Endothelial cell of umbilical vein (primary cell): ENCODE measurements at regions not wholly inside any gene's neighbourhood (a gene's known extent, or its start where the extent isn't known, plus 50 kb on each side); places are given as distances from the start of the nearest gene placed in this dataset.

Experiments used
- BruUV-seq: library from RNA; stranded (reverse); fragments of 400-500 nt; replicated peaks from 2 replicates; lab custom pipeline; 2021; lab: Mats Ljungman, UMichigan
- CTCF ChIA-PET: fragments of 300-600, 350-600 bp; sonication (Branson Sonifier 250); formaldehyde crosslinking; loops from one replicate; lab custom pipeline; 2021; ENCODE audit warnings: antibody characterized with exemption, inconsistent platforms; lab: Charles Lee
- POLR2A ChIA-PET: fragments of 300-600, 350-600 bp; sonication (Branson Sonifier 250); formaldehyde crosslinking; loops from one replicate; lab custom pipeline; 2021; ENCODE audit warnings: antibody characterized with exemption, inconsistent platforms; lab: Charles Lee
- DNase-seq: peaks from one replicate; pipeline ENCODE4 v3.0.0-alpha.2; 2011; ENCODE audit warnings: low read depth, low spot score
- FAIRE-seq: peaks from 2 replicates; lab custom pipeline; 2011; peaks lifted over from hg19 to GRCh38; lab: Jason Lieb, UNC
- H2AFZ ChIP-seq: 2 replicates; pipeline ENCODE4 v1.6.0; 2012; ENCODE audit warnings: low read depth, low read length, control low read depth, inconsistent platforms
- H3K27ac ChIP-seq: 2 replicates; pipeline ENCODE4 v1.5.1; 2011; ENCODE audit warnings: low read depth, mild to moderate bottlenecking, control low read depth, low read length, moderate library complexity; ENCODE audit not compliant: insufficient read depth
- H3K27me3 ChIP-seq, 2 experiments: 2 replicates each; pipeline versions ENCODE4 v1.6.0 to v1.6.1; 2011; ENCODE audit warnings: low read length in 2 of 2, mixed read lengths in 1 of 2; ENCODE audit not compliant: control insufficient read depth in 2 of 2, insufficient read depth in 2 of 2
- H3K36me3 ChIP-seq, 2 experiments: 2 replicates in 1 of 2; 3 replicates in 1 of 2; pipeline ENCODE4 v1.5.1; 2011; ENCODE audit warnings: low read length in 2 of 2, mild to moderate bottlenecking in 1 of 2, moderate library complexity in 1 of 2; ENCODE audit not compliant: control insufficient read depth in 2 of 2, insufficient read depth in 2 of 2; ENCODE audit errors: extremely low read depth in 1 of 2
- H3K4me1 ChIP-seq: 3 replicates; pipeline ENCODE4 v1.5.1; 2011; ENCODE audit warnings: mild to moderate bottlenecking, low read length; ENCODE audit not compliant: control insufficient read depth, insufficient read depth; ENCODE audit errors: extremely low read depth
- H3K4me2 ChIP-seq: 2 replicates; pipeline ENCODE4 v1.6.1; 2011; ENCODE audit warnings: low read length, control low read depth, mixed read lengths; ENCODE audit not compliant: insufficient read depth
- H3K4me3 ChIP-seq, 3 experiments: fragments of 200-600 bp in 1 of 3; sonication (generic), shearing (Covaris generic) in 1 of 3; replicated peaks in 1 of 3; 2 replicates each; pipeline ENCODE4 v1.5.1; 2011 to 2016; ENCODE audit warnings: control low read depth in 3 of 3, low read length in 3 of 3, mild to moderate bottlenecking in 2 of 3, inconsistent platforms in 1 of 3, low read depth in 1 of 3, moderate library complexity in 1 of 3; ENCODE audit not compliant: insufficient read depth in 1 of 3
- H3K79me2 ChIP-seq: 2 replicates; pipeline ENCODE4 v1.6.0; 2012; ENCODE audit warnings: low read length, inconsistent platforms; ENCODE audit not compliant: control insufficient read depth, insufficient read depth
- H3K9ac ChIP-seq: replicated peaks from 2 replicates; pipeline ENCODE3; 2011; ENCODE audit warnings: low read length, control low read depth; ENCODE audit not compliant: insufficient read depth; ENCODE audit errors: extremely low read depth
- H3K9me1 ChIP-seq: replicated peaks from 3 replicates; pipeline ENCODE4 v1.6.0; 2011; ENCODE audit warnings: mild to moderate bottlenecking, low read length; ENCODE audit not compliant: control insufficient read depth, insufficient read depth; ENCODE audit errors: extremely low read depth
- H3K9me3 ChIP-seq: replicated peaks from 2 replicates; pipeline ENCODE4 v1.5.1; 2012; ENCODE audit warnings: low read length, inconsistent platforms; ENCODE audit not compliant: control insufficient read depth, insufficient read depth
- H4K20me1 ChIP-seq: replicated peaks from 2 replicates; pipeline ENCODE3; 2011; ENCODE audit warnings: mild to moderate bottlenecking, low read length; ENCODE audit not compliant: control insufficient read depth, insufficient read depth; ENCODE audit errors: extremely low read depth
- EZH2 ChIP-seq: IDR thresholded peaks from 2 replicates; pipeline ENCODE4 v1.6.1; 2012; ENCODE audit warnings: borderline replicate concordance, low read depth, mild to moderate bottlenecking, moderate library complexity, low read length, inconsistent platforms; ENCODE audit not compliant: severe bottlenecking
- FOS ChIP-seq: IDR thresholded peaks from 2 replicates; pipeline ENCODE4 v1.6.1; 2011; ENCODE audit warnings: mild to moderate bottlenecking, low read length, moderate library complexity, borderline replicate concordance; ENCODE audit not compliant: insufficient read depth
- GATA2 ChIP-seq: IDR thresholded peaks from 2 replicates; pipeline ENCODE4 v1.7.0; 2011; ENCODE audit warnings: low read depth, mild to moderate bottlenecking, moderate library complexity, mixed read lengths, low read length; ENCODE audit not compliant: insufficient read length, insufficient read depth
- JUN ChIP-seq: IDR thresholded peaks from 2 replicates; pipeline ENCODE4 v1.6.1; 2011; ENCODE audit warnings: borderline replicate concordance, low read depth; ENCODE audit not compliant: insufficient read length, insufficient read depth
- MYC ChIP-seq: IDR thresholded peaks from one replicate; pipeline ENCODE4 v1.6.1; 2011; ENCODE audit warnings: mild to moderate bottlenecking, low read depth, low read length
- POLR2A ChIP-seq: IDR thresholded peaks from 2 replicates; pipeline ENCODE4 v1.6.1; 2012; ENCODE audit warnings: low read depth, mild to moderate bottlenecking, control low read depth, low read length
- POLR2AphosphoS5 ChIP-seq: IDR thresholded peaks from 2 replicates; pipeline ENCODE4 v1.6.1; 2012; ENCODE audit warnings: low read depth, mild to moderate bottlenecking, control low read depth, low read length, moderate library complexity; ENCODE audit not compliant: insufficient read depth
- dilution Hi-C: fragments of 300-500 bp; cut with MboI; formaldehyde crosslinking; loops from one replicate; pipeline ENCODE4 v1.15.0; 2019; ENCODE audit warnings: low sequenced_read_pairs; ENCODE audit not compliant: extremely low pct_ligation_motif_present
- intact Hi-C: fragments of 100-400 bp; cut with micrococcal nuclease; formaldehyde crosslinking; loops from one replicate; pipeline ENCODE4 v1.10.0; 2022
- TF ChIP-seq, protein P1 (sequence below): IDR thresholded peaks from 2 replicates; pipeline ENCODE4 v1.6.1; 2011; ENCODE audit not compliant: insufficient read depth, insufficient read length
- TF ChIP-seq, protein P2 (sequence below), 2 donors: IDR thresholded peaks; 1 replicate in 1 of 2; 2 replicates in 1 of 2; pipeline ENCODE4 v1.5.1; 2011; ENCODE audit warnings: low read length in 2 of 2, mild to moderate bottlenecking in 2 of 2, moderate library complexity in 2 of 2, control low read depth in 1 of 2, inconsistent platforms in 1 of 2, low read depth in 1 of 2; ENCODE audit not compliant: insufficient read depth in 1 of 2; ENCODE audit errors: extremely low read depth in 1 of 2

DNA sequence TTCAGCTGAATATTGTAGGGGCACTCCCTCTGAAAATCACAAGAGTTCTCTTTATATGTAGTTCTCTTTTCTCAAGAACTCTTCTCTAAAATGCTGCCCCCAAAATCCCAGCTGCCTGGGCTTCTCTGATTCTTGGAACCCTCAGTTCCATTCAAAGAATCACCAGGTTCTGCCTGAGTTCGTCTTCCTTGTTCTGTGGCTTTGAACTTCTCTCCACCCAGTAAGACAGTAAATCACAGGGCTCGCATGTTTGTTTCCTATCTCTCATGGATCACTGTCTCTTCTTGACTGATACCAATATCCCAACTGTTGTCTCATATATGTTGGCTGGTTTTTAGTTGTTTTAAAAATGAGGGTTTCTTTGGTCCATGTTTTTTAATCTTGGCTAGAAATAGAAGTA is 359.5 kb upstream of the CBLB start:
- Histone ChIP-seq H3K27me3 (no peaks in the 10 kb centered on the region), H3K4me2 (no peak overlapping the region), H3K9me1 (no peaks in the 10 kb centered on the region), H3K4me3 (no peak overlapping the region), H3K9ac (no peak overlapping the region), H3K36me3 (no peaks in the 10 kb centered on the region), H3K9me3 (no peaks in the 10 kb centered on the region), H4K20me1 (no peaks in the 10 kb centered on the region), H3K79me2 (no peaks in the 10 kb centered on the region), H3K4me1 (no peaks in the 10 kb centered on the region), H3K27ac (no peak overlapping the region), H2AFZ (no peak overlapping the region)
- intact Hi-C loops (no loop called here), dilution Hi-C loops (no loop called here)
- CTCF ChIA-PET = interaction anchor here (0.6 kb wide), 2 partner anchors 9 to 278 kb away, joined by 3 read pairs; no protein-coding TSS in a partner anchor
- DNase-seq (no peak), FAIRE-seq (no peak)
- BruUV-seq = no TSS peak
- TF ChIP-seq, protein P1, sequence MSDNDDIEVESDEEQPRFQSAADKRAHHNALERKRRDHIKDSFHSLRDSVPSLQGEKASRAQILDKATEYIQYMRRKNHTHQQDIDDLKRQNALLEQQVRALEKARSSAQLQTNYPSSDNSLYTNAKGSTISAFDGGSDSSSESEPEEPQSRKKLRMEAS = no peak
- no peak for TF ChIP-seq FOS
- no peak for TF ChIP-seq EZH2
- TF ChIP-seq, protein P2, sequence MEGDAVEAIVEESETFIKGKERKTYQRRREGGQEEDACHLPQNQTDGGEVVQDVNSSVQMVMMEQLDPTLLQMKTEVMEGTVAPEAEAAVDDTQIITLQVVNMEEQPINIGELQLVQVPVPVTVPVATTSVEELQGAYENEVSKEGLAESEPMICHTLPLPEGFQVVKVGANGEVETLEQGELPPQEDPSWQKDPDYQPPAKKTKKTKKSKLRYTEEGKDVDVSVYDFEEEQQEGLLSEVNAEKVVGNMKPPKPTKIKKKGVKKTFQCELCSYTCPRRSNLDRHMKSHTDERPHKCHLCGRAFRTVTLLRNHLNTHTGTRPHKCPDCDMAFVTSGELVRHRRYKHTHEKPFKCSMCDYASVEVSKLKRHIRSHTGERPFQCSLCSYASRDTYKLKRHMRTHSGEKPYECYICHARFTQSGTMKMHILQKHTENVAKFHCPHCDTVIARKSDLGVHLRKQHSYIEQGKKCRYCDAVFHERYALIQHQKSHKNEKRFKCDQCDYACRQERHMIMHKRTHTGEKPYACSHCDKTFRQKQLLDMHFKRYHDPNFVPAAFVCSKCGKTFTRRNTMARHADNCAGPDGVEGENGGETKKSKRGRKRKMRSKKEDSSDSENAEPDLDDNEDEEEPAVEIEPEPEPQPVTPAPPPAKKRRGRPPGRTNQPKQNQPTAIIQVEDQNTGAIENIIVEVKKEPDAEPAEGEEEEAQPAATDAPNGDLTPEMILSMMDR (IDR thresholded peaks at IDR 0.05; ENCODE audit: extremely low read depth in 1 of 2, insufficient read depth in 1 of 2, low read depth in 1 of 2, low read length in 2 of 2) = no peak
- TF ChIP-seq POLR2A = no peak
- no peak for TF ChIP-seq POLR2AphosphoS5
- no peak for TF ChIP-seq MYC
- no peak for TF ChIP-seq JUN
- no peak for TF ChIP-seq GATA2
- POLR2A ChIA-PET = no interaction called here
